ENCODE measurements at regions not wholly inside any gene's neighbourhood (a gene's known extent, or its start where the extent isn't known, plus 50 kb on each side); places are given as distances from the start of the nearest gene placed in this dataset.

- TF ChIP-seq TCF12 (IDR thresholded peaks at IDR 0.05; ENCODE audit: low read depth, low read length) (no peak), GABPA (IDR thresholded peaks at IDR 0.05; ENCODE audit: borderline replicate concordance, insufficient read depth, low read length) (no peak), GTF2F1 (IDR thresholded peaks at IDR 0.05; ENCODE audit: borderline replicate concordance, low read depth, low read length) (no peak), TAF7 (optimal IDR thresholded peaks at IDR 0.05; ENCODE audit: borderline replicate concordance, low read depth, low read length) (no peak)
These were observed 184.4 kb upstream of the GALNT2 start (continued) for GRCh38 chr1:229882621-229883020.
